ENCODE measurements at regions not wholly inside any gene's neighbourhood (a gene's known extent, or its start where the extent isn't known, plus 50 kb on each side); places are given as distances from the start of the nearest gene placed in this dataset.
"Not testable (repeated sequence)": the region's sequence is repeated elsewhere in the genome, so short reads cannot be mapped to it uniquely, and the experiment has no call there.

DNA sequence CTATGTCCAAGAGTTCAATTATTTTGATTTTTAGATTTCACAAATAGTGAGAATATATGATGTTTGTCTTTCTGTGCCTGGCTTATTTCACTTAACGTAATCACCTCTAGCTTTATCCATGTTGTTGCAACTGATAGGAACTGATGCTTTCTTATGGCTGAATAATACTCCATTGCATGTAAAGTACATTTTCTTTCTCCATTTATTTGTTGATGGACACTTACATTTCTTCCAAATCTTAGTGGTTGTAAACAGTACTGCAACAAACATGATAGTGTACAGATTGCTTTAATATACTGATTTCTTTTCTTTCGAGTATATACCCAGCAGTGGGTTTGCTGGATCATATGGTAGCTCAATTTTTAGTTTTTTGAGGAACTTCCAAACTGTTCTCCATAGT lies 600.6 kb upstream of the SEMA6D start:
- Histone ChIP-seq H3K4me3 (ENCODE audit: low read depth in 1 of 2, low read length in 1 of 2) (no peak overlapping the region), H3K36me3 (no peaks in the 10 kb centered on the region)
- TF ChIP-seq, protein P1, sequence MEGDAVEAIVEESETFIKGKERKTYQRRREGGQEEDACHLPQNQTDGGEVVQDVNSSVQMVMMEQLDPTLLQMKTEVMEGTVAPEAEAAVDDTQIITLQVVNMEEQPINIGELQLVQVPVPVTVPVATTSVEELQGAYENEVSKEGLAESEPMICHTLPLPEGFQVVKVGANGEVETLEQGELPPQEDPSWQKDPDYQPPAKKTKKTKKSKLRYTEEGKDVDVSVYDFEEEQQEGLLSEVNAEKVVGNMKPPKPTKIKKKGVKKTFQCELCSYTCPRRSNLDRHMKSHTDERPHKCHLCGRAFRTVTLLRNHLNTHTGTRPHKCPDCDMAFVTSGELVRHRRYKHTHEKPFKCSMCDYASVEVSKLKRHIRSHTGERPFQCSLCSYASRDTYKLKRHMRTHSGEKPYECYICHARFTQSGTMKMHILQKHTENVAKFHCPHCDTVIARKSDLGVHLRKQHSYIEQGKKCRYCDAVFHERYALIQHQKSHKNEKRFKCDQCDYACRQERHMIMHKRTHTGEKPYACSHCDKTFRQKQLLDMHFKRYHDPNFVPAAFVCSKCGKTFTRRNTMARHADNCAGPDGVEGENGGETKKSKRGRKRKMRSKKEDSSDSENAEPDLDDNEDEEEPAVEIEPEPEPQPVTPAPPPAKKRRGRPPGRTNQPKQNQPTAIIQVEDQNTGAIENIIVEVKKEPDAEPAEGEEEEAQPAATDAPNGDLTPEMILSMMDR (IDR thresholded peaks at IDR 0.05): no peak

DNA sequence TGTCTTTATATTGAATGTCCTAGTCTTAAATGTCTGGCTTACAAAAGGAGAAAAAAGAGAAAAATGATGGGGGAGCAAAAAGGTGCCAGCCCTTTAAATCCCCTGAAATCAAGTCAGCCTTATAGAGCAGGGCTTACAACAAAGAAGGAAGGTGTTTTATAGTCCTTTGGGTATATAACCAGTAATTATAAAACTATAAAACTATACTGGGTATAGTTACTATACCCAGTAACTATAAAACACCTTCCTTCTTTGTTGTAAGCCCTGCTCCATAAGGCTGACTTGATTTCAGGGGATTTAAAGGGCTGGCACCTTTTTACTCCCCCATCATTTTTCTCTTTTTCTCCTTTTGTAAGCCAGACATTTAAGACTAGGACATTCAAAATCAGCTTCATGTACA lies 598.0 kb upstream of the SEMA6D start:
- no peaks in the 10 kb centered on the region for H3K9me3 ChIP-seq
- TF ChIP-seq, protein P1 (IDR thresholded peaks at IDR 0.05): no peak
- H3K4me3 ChIP-seq (ENCODE audit: low read depth in 1 of 2, low read length in 1 of 2): no peak overlapping the region
- H3K27me3 ChIP-seq: no peaks in the 10 kb centered on the region
- H3K27ac ChIP-seq: no peak overlapping the region
- no peaks in the 10 kb centered on the region for H3K4me1 ChIP-seq (ENCODE audit: control insufficient read depth in 1 of 2, insufficient read depth in 1 of 2, low read depth in 1 of 2, low read length in 1 of 2)
- no peaks in the 10 kb centered on the region for H3K36me3 ChIP-seq

More for the DNA sequence above, 600.6 kb upstream of the SEMA6D start:
- Histone ChIP-seq H3K4me1 (ENCODE audit: control insufficient read depth in 1 of 2, insufficient read depth in 1 of 2, low read depth in 1 of 2, low read length in 1 of 2) (no peaks in the 10 kb centered on the region), H3K27ac (no peak overlapping the region), H3K9me3 (no peaks in the 10 kb centered on the region), H3K27me3 (no peaks in the 10 kb centered on the region)

DNA sequence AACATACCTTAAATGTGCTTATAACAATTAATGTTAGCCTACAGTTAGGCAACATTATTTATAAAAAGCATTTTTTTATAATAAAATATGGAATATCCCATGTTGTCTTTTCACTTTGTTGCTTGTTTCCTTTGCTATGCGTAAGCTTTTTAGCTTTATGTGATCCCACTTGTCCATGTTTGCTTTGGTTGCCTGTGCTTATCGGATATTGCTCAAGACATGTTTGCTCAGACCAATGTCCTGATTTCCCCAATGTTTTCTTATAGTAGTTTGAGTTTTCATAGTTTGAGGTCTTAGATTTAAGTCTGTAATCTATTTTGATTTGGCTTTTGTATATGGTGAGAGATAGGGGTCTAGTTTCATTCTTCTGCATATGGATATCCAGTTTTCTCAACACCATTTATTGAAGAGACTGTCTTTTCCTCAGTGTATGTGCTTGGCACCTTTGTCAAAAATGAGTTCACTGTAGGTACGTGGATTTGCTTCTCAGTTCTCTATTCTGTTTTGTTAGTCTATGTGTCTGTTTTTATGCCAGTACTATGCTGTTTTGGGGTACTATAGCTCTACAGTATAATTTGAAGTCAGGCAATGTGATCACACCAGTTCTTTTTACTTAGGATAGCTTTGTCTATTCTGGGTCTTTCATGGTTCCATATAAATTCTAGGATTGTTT lies 592.7 kb upstream of the SEMA6D start:
- H3K36me3 ChIP-seq: no peaks in the 10 kb centered on the region
- no peaks in the 10 kb centered on the region for H3K9me3 ChIP-seq
- TF ChIP-seq, protein P1 (IDR thresholded peaks at IDR 0.05): no peak
- no peaks in the 10 kb centered on the region for H3K27me3 ChIP-seq
- no peaks in the 10 kb centered on the region for H3K4me1 ChIP-seq (ENCODE audit: control insufficient read depth in 1 of 2, insufficient read depth in 1 of 2, low read depth in 1 of 2, low read length in 1 of 2)
- H3K27ac ChIP-seq: no peak overlapping the region
- no peak overlapping the region for H3K4me3 ChIP-seq (ENCODE audit: low read depth in 1 of 2, low read length in 1 of 2)

DNA sequence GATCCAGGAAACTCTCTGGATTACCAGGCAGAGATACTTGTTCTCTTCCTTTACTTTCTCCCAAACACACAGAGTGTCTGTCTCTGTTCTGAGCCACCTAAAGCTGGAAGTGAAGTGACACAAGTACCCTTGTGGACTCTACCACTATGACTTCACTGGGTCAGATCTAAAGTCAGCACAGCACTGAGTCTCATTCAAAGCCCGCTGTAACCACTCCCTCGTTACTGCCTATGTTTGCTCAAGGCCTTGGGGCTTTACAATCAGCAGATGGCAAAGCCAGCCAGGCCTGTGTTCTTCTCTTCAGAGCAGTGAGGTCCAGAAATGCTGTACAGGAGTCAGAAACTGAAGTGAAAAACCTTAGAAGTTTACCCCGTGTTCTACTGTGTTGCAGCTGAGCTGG lies 588.3 kb upstream of the SEMA6D start:
- Histone ChIP-seq H3K27me3 (no peaks in the 10 kb centered on the region), H3K27ac (no peak overlapping the region), H3K36me3 (no peaks in the 10 kb centered on the region), H3K4me3 (ENCODE audit: low read depth in 1 of 2, low read length in 1 of 2) (no peak overlapping the region), H3K9me3 (no peaks in the 10 kb centered on the region), H3K4me1 (ENCODE audit: control insufficient read depth in 1 of 2, insufficient read depth in 1 of 2, low read depth in 1 of 2, low read length in 1 of 2) (no peaks in the 10 kb centered on the region)
- TF ChIP-seq, protein P1 (IDR thresholded peaks at IDR 0.05): no peak

DNA sequence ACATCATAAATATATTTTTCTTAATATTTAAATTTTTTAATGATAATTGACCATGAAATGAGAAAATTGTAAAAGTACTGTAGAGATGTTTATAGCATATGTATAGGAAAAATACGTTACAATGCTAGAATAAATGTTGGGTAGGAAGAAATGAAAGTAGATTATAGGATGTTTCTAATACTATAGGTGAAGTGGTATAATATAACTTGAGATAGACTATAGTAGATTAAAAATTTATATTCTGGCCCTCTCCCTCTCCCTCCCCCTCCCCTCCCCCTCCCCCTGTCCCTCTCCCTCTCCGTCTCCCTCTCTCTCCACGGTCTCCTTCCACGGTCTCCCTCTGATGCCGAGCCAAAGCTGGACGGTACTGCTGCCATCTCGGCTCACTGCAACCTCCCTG lies 585.9 kb upstream of the SEMA6D start:
- H3K4me3 ChIP-seq (ENCODE audit: low read depth in 1 of 2, low read length in 1 of 2); H3K27me3 ChIP-seq; H3K36me3 ChIP-seq; H3K27ac ChIP-seq; H3K4me1 ChIP-seq (ENCODE audit: control insufficient read depth in 1 of 2, insufficient read depth in 1 of 2, low read depth in 1 of 2, low read length in 1 of 2); H3K9me3 ChIP-seq: not testable (repeated sequence)

DNA sequence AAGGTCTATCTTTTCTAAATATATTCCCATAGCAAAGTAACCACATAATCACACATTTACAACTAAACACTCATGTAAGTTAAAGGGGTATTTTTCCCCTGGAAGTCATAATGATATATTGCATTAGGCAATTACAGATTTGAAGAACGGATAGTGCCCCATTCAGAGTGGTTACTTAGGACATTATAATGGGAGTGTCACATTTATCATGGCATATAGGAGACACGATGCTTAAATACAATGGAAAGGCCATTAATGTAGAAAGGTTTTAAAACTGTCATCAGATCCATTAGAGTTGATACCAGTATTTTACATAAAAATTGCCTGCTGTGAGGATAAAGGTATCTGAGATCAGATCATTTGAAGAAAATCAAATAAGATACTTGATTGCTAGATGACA lies 582.0 kb upstream of the SEMA6D start:
- Histone ChIP-seq H3K4me1 (ENCODE audit: control insufficient read depth in 1 of 2, insufficient read depth in 1 of 2, low read depth in 1 of 2, low read length in 1 of 2) (no peaks in the 10 kb centered on the region), H3K27ac (no peak overlapping the region), H3K4me3 (ENCODE audit: low read depth in 1 of 2, low read length in 1 of 2) (no peak overlapping the region), H3K9me3 (no peaks in the 10 kb centered on the region), H3K36me3 (no peaks in the 10 kb centered on the region), H3K27me3 (no peaks in the 10 kb centered on the region)
- TF ChIP-seq, protein P1 (IDR thresholded peaks at IDR 0.05): no peak

All from neutrophil (primary cell).